Stimulated activated CD4-positive, alpha-beta T cell treated with anti-CD3 and anti-CD28 coated beads, Interleukin-15, amount 100 ng/mL, for 1 hour (primary cell): ENCODE measurements at regions not wholly inside any gene's neighbourhood (a gene's known extent, or its start where the extent isn't known, plus 50 kb on each side); places are given as distances from the start of the nearest gene placed in this dataset.

Experiments used
- DNase-seq, 2 donors: peaks; one replicate each; pipeline ENCODE4 v3.0.0-alpha.2; 2020; ENCODE audit warnings: low read depth in 1 of 2, low spot score in 1 of 2

- no peak for DNase-seq
Observed at GRCh38 chr17:5693821-5694220, 109.5 kb upstream of the NLRP1 start.

GRCh38 chr17:5694551-5694950 lies 110.2 kb upstream of the NLRP1 start:
- no peak for DNase-seq

GRCh38 chr17:5695480-5695879 lies 111.2 kb upstream of the NLRP1 start:
- DNase-seq, result no peak

- DNase-seq, result no peak
Observed at GRCh38 chr17:5698959-5699358, 114.7 kb upstream of the NLRP1 start.

GRCh38 chr17:5699814-5700213 lies 115.5 kb upstream of the NLRP1 start:
- DNase-seq, result no peak

- no peak for DNase-seq
Observed at GRCh38 chr17:5700745-5701144, 116.4 kb upstream of the NLRP1 start.

GRCh38 chr17:5701381-5701780 lies 117.1 kb upstream of the NLRP1 start:
- no peak for DNase-seq

GRCh38 chr17:5702951-5703510 lies 118.7 kb upstream of the NLRP1 start:
- DNase-seq, result no peak

- no peak for DNase-seq
Observed at GRCh38 chr17:5703736-5704135, 119.4 kb upstream of the NLRP1 start.

GRCh38 chr17:5705081-5705875 lies 121.0 kb upstream of the NLRP1 start:
- no peak for DNase-seq

GRCh38 chr17:5705876-5706576 lies 121.7 kb upstream of the NLRP1 start:
- no peak for DNase-seq

GRCh38 chr17:5706577-5707210 lies 122.4 kb upstream of the NLRP1 start:
- peak; percentile 21 to 37 for DNase-seq

- DNase-seq, result no peak
Observed at GRCh38 chr17:5707482-5707881, 123.2 kb upstream of the NLRP1 start.

GRCh38 chr17:5708344-5708743 lies 124.0 kb upstream of the NLRP1 start:
- DNase-seq, result no peak

GRCh38 chr17:5711344-5711743 lies 127.0 kb upstream of the NLRP1 start:
- no peak for DNase-seq

GRCh38 chr17:5714993-5715392 lies 130.7 kb upstream of the NLRP1 start:
- no peak for DNase-seq

GRCh38 chr17:5715478-5715877 lies 131.2 kb upstream of the NLRP1 start:
- no peak for DNase-seq

GRCh38 chr17:5718726-5719125 lies 134.4 kb upstream of the NLRP1 start:
- no peak for DNase-seq

GRCh38 chr17:5719976-5720375 lies 135.7 kb upstream of the NLRP1 start:
- no peak for DNase-seq

GRCh38 chr17:5730373-5730772 lies 146.1 kb upstream of the NLRP1 start:
- DNase-seq, result no peak

- no peak for DNase-seq
Observed at GRCh38 chr17:5740937-5741336, 156.6 kb upstream of the NLRP1 start.

- DNase-seq, result no peak
Observed at GRCh38 chr17:5741810-5742209, 157.5 kb upstream of the NLRP1 start.
